ENCODE measurements at regions not wholly inside any gene's neighbourhood (a gene's known extent, or its start where the extent isn't known, plus 50 kb on each side); places are given as distances from the start of the nearest gene placed in this dataset.

GRCh38 chr15:81506936-81507335, 132.9 kb upstream of the TMC3 start:
- BruUV-seq (replicated peaks): no TSS peak
- ChIA-PET CTCF (no interaction called here), POLR2A (no interaction called here)
- H3K27me3 ChIP-seq (ENCODE audit: control insufficient read depth, insufficient read depth, low read length): no peaks in the 10 kb centered on the region
- ATAC-seq (no peak), DNase-seq (ENCODE audit: low read depth, low spot score) (no peak)
- intact Hi-C loops (cut with micrococcal nuclease; ENCODE audit: unreplicated experiment): no loop called here
- no peaks in the 10 kb centered on the region for H3K9me3 ChIP-seq (ENCODE audit: control insufficient read depth, insufficient read depth, low read depth, low read length)
- no peaks in the 10 kb centered on the region for H3K4me1 ChIP-seq (ENCODE audit: control insufficient read depth, insufficient read depth, low read length)
- no peaks in the 10 kb centered on the region for H3K36me3 ChIP-seq (ENCODE audit: control insufficient read depth, insufficient read depth, low read length)
- TF ChIP-seq SIN3A (IDR thresholded peaks at IDR 0.05; ENCODE audit: borderline replicate concordance, insufficient read depth, low read depth, low read length): no peak
- no peak for TF ChIP-seq REST (IDR thresholded peaks at IDR 0.05; ENCODE audit: insufficient read depth in 1 of 2, low read depth in 2 of 2, low read length in 1 of 2)
- no peak for TF ChIP-seq CTCF (IDR thresholded peaks at IDR 0.05)
- no peak for TF ChIP-seq POLR2AphosphoS5 (IDR thresholded peaks at IDR 0.05; ENCODE audit: low read depth, low read length)
- no peak for TF ChIP-seq TCF7L2 (IDR thresholded peaks at IDR 0.05; ENCODE audit: low read depth, low read length)
- H3K4me3 ChIP-seq (ENCODE audit: low read depth in 2 of 2, low read length in 2 of 2): no peak overlapping the region
- no peak overlapping the region for H3K27ac ChIP-seq (ENCODE audit: low read length)
- in situ Hi-C loops (cut with HindIII; ENCODE audit: low pct_unique_long_range_greater_than_20kb, low sequenced_read_pairs): no loop called here

- POLR2A ChIA-PET: no interaction called here
Observed at GRCh38 chr15:81506071-81506470, 132.1 kb upstream of the TMC3 start.

More at GRCh38 chr15:81506071-81506470, 132.1 kb upstream of the TMC3 start:
- ATAC-seq: no peak
- no TSS peak for BruUV-seq (replicated peaks)
- TF ChIP-seq REST (IDR thresholded peaks at IDR 0.05; ENCODE audit: insufficient read depth in 1 of 2, low read depth in 2 of 2, low read length in 1 of 2) (no peak), TCF7L2 (IDR thresholded peaks at IDR 0.05; ENCODE audit: low read depth, low read length) (no peak), SIN3A (IDR thresholded peaks at IDR 0.05; ENCODE audit: borderline replicate concordance, insufficient read depth, low read depth, low read length) (no peak), POLR2AphosphoS5 (IDR thresholded peaks at IDR 0.05; ENCODE audit: low read depth, low read length) (no peak), CTCF (IDR thresholded peaks at IDR 0.05) (no peak)
- in situ Hi-C loops (cut with HindIII; ENCODE audit: low pct_unique_long_range_greater_than_20kb, low sequenced_read_pairs): no loop called here
- H3K4me1 ChIP-seq (ENCODE audit: control insufficient read depth, insufficient read depth, low read length): no peaks in the 10 kb centered on the region
- no peak overlapping the region for H3K4me3 ChIP-seq (ENCODE audit: low read depth in 2 of 2, low read length in 2 of 2)
- H3K9me3 ChIP-seq (ENCODE audit: control insufficient read depth, insufficient read depth, low read depth, low read length): no peaks in the 10 kb centered on the region
- CTCF ChIA-PET: no interaction called here
- no peak overlapping the region for H3K27ac ChIP-seq (ENCODE audit: low read length)
- no peaks in the 10 kb centered on the region for H3K27me3 ChIP-seq (ENCODE audit: control insufficient read depth, insufficient read depth, low read length)
- intact Hi-C loops (cut with micrococcal nuclease; ENCODE audit: unreplicated experiment): no loop called here
- H3K36me3 ChIP-seq (ENCODE audit: control insufficient read depth, insufficient read depth, low read length): no peaks in the 10 kb centered on the region
- DNase-seq (ENCODE audit: low read depth, low spot score): no peak
